Spleen (tissue), 7 donors: ENCODE measurements at regions not wholly inside any gene's neighbourhood (a gene's known extent, or its start where the extent isn't known, plus 50 kb on each side); places are given as distances from the start of the nearest gene placed in this dataset.

Source experiments
- CTCF ChIP-seq, 11 experiments: fragments of 200-600 bp in 7 of 11; fragments of 450-650 bp in 4 of 11; sonication (generic) in 4 of 11; IDR thresholded peaks in 8 of 11; conservative IDR thresholded peaks in 3 of 11; 1 replicate in 7 of 11; 2 replicates in 4 of 11; pipeline versions ENCODE4 v1.4.0 to v1.8.0; 2016 to 2021; ENCODE audit warnings: antibody characterized with exemption in 11 of 11, inconsistent platforms in 4 of 11, mild to moderate bottlenecking in 1 of 11
- POLR2A ChIP-seq, 3 donors: fragments of 450-650 bp; IDR thresholded peaks; one replicate each; pipeline ENCODE4 v1.5.1; 2017; ENCODE audit warnings: antibody characterized with exemption in 3 of 3, mild to moderate bottlenecking in 1 of 3
- donor health status: DM: no; HTN: no; CAD: no; lungs with moderate emphysema.
- donor health status: DM: no; HTN: no; CAD: no.
- donor health status: DM: no; HTN: no; CAD: no.

GRCh38 chr10:10946801-10947200, 70.9 kb upstream of the CELF2 start:
- TF ChIP-seq CTCF (IDR thresholded peaks at IDR 0.05 in 8 of 11, conservative IDR thresholded peaks at IDR 0.05 in 3 of 11): no peak
- no peak for TF ChIP-seq POLR2A (IDR thresholded peaks at IDR 0.05)
